HEK293T (cell line): ENCODE measurements at regions not wholly inside any gene's neighbourhood (a gene's known extent, or its start where the extent isn't known, plus 50 kb on each side); places are given as distances from the start of the nearest gene placed in this dataset.

Experiments
- CTCF ChIA-PET: fragments of 350-600 bp; formaldehyde crosslinking; extraction: SDS; loops from one replicate; lab custom pipeline; 2021; ENCODE audit warnings: antibody characterized with exemption, inconsistent platforms; lab: Yijun Ruan, JAX
- POLR2A ChIA-PET: fragments of 350-600 bp; formaldehyde crosslinking; extraction: SDS; loops from one replicate; lab custom pipeline; 2020; ENCODE audit warnings: antibody characterized with exemption, inconsistent platforms; lab: Yijun Ruan, JAX
- DNase-seq: peaks from one replicate; pipeline ENCODE4 v3.0.0; 2012; ENCODE audit warnings: mixed read lengths; ENCODE audit errors: extremely low spot score
- ARNT ChIP-seq: fragments of 450-650 bp; IDR thresholded peaks from 2 replicates; pipeline ENCODE4 v1.6.1; 2017; ENCODE audit warnings: mild to moderate bottlenecking
- BHLHE40 ChIP-seq: fragments of 450-650 bp; IDR thresholded peaks from 2 replicates; pipeline ENCODE4 v1.6.1; 2016; ENCODE audit warnings: mild to moderate bottlenecking, moderate library complexity, borderline replicate concordance
- CTBP1 ChIP-seq: fragments of 450-650 bp; IDR thresholded peaks from 2 replicates; pipeline ENCODE4 v1.6.1; 2016; ENCODE audit warnings: borderline replicate concordance
- ELF4 ChIP-seq: fragments of 450-650 bp; IDR thresholded peaks from 2 replicates; pipeline ENCODE4 v1.6.1; 2017; ENCODE audit warnings: antibody characterized with exemption
- FOXA1 ChIP-seq: fragments of 450-650 bp; IDR thresholded peaks from 2 replicates; pipeline ENCODE4 v1.6.1; 2016; ENCODE audit warnings: mild to moderate bottlenecking
- FOXK2 ChIP-seq: fragments of 450-650 bp; IDR thresholded peaks from 2 replicates; pipeline ENCODE4 v1.6.1; 2016; ENCODE audit warnings: mild to moderate bottlenecking
- FOXM1 ChIP-seq: fragments of 450-650 bp; IDR thresholded peaks from 2 replicates; pipeline ENCODE4 v1.6.1; 2017; ENCODE audit warnings: mild to moderate bottlenecking, borderline replicate concordance
- HDGF ChIP-seq: fragments of 450-650 bp; IDR thresholded peaks from 2 replicates; pipeline ENCODE4 v1.6.1; 2017; ENCODE audit warnings: antibody characterized with exemption, borderline replicate concordance
- L3MBTL2 ChIP-seq: fragments of 450-650 bp; conservative IDR thresholded peaks from 2 replicates; pipeline ENCODE4 v1.6.1; 2016; ENCODE audit warnings: mild to moderate bottlenecking
- LEF1 ChIP-seq: fragments of 450-650 bp; IDR thresholded peaks from 2 replicates; pipeline ENCODE4 v1.6.1; 2017; ENCODE audit warnings: mild to moderate bottlenecking, borderline replicate concordance
- NFRKB ChIP-seq: fragments of 450-650 bp; IDR thresholded peaks from 2 replicates; pipeline ENCODE4 v1.6.1; 2016; ENCODE audit warnings: mild to moderate bottlenecking, moderate library complexity
- SP1 ChIP-seq: fragments of 450-650 bp; IDR thresholded peaks from 2 replicates; pipeline ENCODE4 v1.6.1; 2017
- SUZ12 ChIP-seq: fragments of 450-650 bp; IDR thresholded peaks from 2 replicates; pipeline ENCODE4 v1.6.1; 2016; ENCODE audit warnings: mild to moderate bottlenecking
- TARDBP ChIP-seq: fragments of 450-650 bp; IDR thresholded peaks from 2 replicates; pipeline ENCODE4 v1.6.1; 2016
- ZNF384 ChIP-seq: fragments of 450-650 bp; IDR thresholded peaks from 2 replicates; pipeline ENCODE4 v1.6.1; 2016
- TF ChIP-seq, protein P1 (sequence below): fragments of 450-650 bp; IDR thresholded peaks from 2 replicates; pipeline ENCODE4 v1.6.1; 2016

DNA sequence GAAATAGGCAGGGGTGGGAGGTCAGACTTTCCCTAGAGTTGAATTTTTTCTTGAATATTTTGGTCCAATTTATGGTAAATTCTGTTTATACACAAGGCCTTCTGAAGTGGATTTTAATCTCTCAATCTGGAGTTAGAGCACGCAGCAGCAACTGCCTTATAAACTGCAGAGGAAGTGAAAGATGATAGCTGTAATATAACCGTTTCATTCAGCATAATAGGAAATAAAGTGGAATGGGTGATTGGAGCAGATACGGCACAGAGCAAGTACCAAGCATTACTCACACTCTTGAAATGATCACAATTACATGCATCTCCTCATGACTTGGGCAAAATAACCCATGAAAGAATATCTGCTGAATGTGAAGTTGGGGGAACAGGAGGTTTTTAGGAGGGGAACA is 106.8 kb downstream of the ARRDC4 start:
- POLR2A ChIA-PET: no interaction called here
- no peak for TF ChIP-seq ARNT
- TF ChIP-seq, protein P1, sequence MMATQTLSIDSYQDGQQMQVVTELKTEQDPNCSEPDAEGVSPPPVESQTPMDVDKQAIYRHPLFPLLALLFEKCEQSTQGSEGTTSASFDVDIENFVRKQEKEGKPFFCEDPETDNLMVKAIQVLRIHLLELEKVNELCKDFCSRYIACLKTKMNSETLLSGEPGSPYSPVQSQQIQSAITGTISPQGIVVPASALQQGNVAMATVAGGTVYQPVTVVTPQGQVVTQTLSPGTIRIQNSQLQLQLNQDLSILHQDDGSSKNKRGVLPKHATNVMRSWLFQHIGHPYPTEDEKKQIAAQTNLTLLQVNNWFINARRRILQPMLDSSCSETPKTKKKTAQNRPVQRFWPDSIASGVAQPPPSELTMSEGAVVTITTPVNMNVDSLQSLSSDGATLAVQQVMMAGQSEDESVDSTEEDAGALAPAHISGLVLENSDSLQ: no peak
- TF ChIP-seq SUZ12: no peak
- TF ChIP-seq FOXA1: no peak
- no peak for TF ChIP-seq BHLHE40
- TF ChIP-seq ELF4: no peak
- no peak for TF ChIP-seq TARDBP
- no peak for TF ChIP-seq L3MBTL2
- no peak for TF ChIP-seq LEF1
- TF ChIP-seq CTBP1: no peak
- TF ChIP-seq FOXK2: no peak
- no peak for TF ChIP-seq FOXM1
- no peak for TF ChIP-seq ZNF384
- no peak for TF ChIP-seq NFRKB
- no peak for TF ChIP-seq HDGF
- TF ChIP-seq SP1: no peak
- DNase-seq: no peak
- CTCF ChIA-PET: no interaction called here

DNA sequence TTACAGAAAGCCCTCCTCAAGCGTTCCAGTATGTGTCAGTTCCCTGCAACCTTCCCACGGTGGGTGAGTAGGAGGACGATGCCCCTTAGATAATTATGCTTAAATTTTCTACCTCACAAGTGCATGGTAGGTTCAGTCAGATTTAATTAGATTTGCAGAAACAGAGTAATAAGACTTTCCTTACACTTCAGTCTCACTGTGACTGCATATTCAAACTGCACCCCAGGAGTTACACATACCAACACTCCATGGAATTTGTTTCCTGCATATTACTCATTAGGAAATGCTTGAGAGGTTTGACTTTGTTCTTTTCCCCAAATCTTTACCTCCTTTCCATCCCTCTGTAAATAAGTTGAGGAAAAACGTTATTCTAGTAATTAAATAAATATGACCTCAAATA is 108.8 kb downstream of the ARRDC4 start:
- CTCF ChIA-PET: no interaction called here
- POLR2A ChIA-PET: no interaction called here
- DNase-seq: no peak
- no peak for TF ChIP-seq TARDBP
- no peak for TF ChIP-seq L3MBTL2
- TF ChIP-seq FOXM1: no peak
- TF ChIP-seq FOXA1: no peak
- TF ChIP-seq BHLHE40: no peak
- no peak for TF ChIP-seq SP1
- no peak for TF ChIP-seq SUZ12
- TF ChIP-seq NFRKB: no peak
- no peak for TF ChIP-seq ZNF384
- TF ChIP-seq LEF1: no peak
- TF ChIP-seq, protein P1: no peak

DNA sequence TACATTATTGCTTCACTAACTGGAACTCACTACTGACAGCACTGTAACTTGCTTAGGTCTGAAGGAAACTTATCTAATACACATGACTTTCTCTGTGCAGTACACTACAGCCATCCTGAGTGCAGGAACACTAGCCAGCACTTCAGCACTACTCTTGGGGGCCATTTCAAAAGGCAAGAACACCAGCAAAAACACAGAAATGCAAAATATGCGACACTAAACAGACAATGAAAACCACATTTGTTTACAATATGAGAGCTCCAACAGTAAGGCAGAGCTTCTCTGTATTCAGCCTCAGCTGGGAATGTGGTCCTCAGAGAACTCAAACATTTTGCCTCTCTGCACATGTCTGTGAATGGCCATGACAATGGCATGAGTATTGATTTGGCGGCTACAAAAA is 109.6 kb downstream of the ARRDC4 start:
- ChIA-PET POLR2A (no interaction called here), CTCF (no interaction called here)
- no peak for TF ChIP-seq ZNF384
- TF ChIP-seq HDGF: no peak
- TF ChIP-seq LEF1: no peak
- TF ChIP-seq ARNT: no peak
- no peak for TF ChIP-seq CTBP1
- no peak for TF ChIP-seq FOXK2
- no peak for TF ChIP-seq TARDBP
- no peak for TF ChIP-seq SP1
- no peak for TF ChIP-seq L3MBTL2
- no peak for TF ChIP-seq ELF4
- TF ChIP-seq NFRKB: no peak
- no peak for TF ChIP-seq FOXM1
- no peak for TF ChIP-seq SUZ12
- TF ChIP-seq, protein P1: no peak
- no peak for TF ChIP-seq BHLHE40
- no peak for TF ChIP-seq FOXA1
- no peak for DNase-seq

DNA sequence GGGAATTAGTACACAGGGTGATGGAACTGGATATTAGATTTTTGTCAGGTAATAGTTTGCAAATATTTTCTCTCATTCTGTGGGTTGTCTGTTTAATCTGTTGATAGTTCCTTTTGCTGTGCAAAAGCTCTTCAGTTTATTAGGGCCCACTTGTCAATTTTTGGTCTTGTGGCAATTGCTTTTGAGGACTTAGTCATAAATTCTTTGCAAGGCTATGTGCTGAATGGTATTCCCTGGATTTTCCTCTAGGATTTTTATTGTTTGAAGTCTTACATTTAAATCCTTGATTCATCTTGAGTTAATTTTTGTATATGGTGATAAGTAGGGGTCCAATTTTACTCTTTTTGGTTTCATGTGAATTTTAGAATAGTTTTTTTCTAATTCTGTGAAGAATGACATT is 111.3 kb downstream of the ARRDC4 start:
- TF ChIP-seq HDGF (no peak), TARDBP (no peak), CTBP1 (no peak), ELF4 (no peak), LEF1 (no peak), SP1 (no peak), L3MBTL2 (no peak), ARNT (no peak), FOXK2 (no peak), BHLHE40 (no peak), SUZ12 (no peak), FOXA1 (no peak), FOXM1 (no peak)
- TF ChIP-seq, protein P1: no peak
- no peak for DNase-seq
- ChIA-PET CTCF (no interaction called here), POLR2A (no interaction called here)

DNA sequence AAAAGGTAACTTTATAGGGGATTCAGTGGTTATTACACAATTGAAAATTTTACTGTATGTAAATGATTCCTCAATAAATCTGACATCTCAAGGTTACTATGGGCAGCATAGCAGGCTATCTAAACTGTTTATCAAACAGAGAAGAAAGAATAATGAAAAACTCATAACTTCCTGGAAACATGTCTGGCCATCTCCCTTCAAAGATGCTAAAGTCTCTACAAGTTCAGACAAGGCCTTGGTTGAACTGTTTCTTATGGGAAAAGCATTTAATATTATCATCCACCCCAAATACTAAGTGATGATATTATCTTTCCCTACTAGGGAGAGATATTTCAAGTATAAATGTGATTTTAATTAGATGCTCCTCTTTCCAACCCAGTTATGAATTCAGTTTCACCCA is 114.9 kb downstream of the ARRDC4 start:
- CTCF ChIA-PET: no interaction called here
- TF ChIP-seq ELF4 (no peak), LEF1 (no peak), HDGF (no peak), FOXK2 (no peak), NFRKB (no peak), SUZ12 (no peak), FOXA1 (no peak), TARDBP (no peak), ARNT (no peak)
- POLR2A ChIA-PET: no interaction called here

DNA sequence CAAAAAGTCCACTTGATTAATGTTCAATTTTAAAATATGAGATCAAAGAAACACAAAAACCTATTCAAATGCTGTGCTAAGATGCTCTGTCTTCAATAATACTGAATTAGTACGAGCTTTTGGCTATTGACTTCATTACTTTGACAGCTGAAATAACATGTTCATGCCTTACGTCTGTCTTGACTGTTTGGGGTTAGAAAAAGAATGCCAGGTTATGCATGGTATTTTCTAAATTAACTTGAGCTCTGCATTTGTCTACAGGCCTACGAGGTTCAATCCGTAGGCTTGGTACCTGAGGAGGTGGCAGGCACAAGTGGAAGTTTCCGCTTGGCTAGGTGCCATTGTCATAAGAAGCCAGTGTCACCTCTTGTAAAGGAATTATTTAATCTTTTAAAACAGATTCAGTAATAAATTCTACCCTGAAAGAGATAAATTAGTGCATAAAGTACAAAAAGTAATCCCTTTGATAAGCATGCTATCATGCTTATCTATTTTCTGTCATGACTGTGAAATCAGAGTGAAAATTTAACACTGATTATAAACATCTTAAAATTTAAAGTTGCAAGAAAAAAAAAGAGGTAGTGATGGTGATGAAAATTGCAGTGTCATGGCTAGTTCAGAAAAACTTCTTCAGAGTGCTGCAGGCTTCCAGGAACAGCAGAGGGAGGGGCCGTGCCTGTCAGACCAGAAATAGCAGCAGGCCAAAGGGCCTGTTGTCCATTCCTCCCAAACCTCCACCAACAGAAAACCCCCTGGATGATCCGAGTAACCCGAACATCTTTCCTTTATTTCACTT is 115.7 kb downstream of the ARRDC4 start:
- CTCF ChIA-PET: no interaction called here
- no peak for TF ChIP-seq NFRKB
- POLR2A ChIA-PET: no interaction called here
- no peak for DNase-seq

More for the DNA sequence above, 114.9 kb downstream of the ARRDC4 start:
- DNase-seq: no peak
